ENCODE measurements at regions not wholly inside any gene's neighbourhood (a gene's known extent, or its start where the extent isn't known, plus 50 kb on each side); places are given as distances from the start of the nearest gene placed in this dataset.
"Not testable (repeated sequence)": the region's sequence is repeated elsewhere in the genome, so short reads cannot be mapped to it uniquely, and the experiment has no call there.

DNA sequence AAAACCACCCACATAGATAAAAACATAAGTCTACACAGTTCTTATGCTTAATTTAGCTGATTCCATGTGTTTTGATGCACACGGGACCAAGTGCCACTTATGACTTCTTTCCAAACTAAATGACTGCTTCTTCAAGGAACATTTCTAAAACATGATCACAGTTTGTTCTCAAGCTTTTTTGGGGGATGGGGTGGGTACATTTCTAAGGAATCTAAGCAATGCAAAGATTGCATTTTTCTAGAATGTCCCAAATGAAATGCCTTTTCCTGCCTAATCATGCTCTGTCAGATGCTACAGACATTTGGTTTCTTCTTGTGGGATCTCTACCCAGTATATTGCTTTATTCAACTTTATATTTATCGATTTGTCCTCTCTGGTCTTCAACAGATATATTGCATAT lies 496.8 kb upstream of the JAG1 start:
- DNase-seq (ENCODE audit: extremely low read depth, low read depth) = no peak
- TF ChIP-seq, protein P1, sequence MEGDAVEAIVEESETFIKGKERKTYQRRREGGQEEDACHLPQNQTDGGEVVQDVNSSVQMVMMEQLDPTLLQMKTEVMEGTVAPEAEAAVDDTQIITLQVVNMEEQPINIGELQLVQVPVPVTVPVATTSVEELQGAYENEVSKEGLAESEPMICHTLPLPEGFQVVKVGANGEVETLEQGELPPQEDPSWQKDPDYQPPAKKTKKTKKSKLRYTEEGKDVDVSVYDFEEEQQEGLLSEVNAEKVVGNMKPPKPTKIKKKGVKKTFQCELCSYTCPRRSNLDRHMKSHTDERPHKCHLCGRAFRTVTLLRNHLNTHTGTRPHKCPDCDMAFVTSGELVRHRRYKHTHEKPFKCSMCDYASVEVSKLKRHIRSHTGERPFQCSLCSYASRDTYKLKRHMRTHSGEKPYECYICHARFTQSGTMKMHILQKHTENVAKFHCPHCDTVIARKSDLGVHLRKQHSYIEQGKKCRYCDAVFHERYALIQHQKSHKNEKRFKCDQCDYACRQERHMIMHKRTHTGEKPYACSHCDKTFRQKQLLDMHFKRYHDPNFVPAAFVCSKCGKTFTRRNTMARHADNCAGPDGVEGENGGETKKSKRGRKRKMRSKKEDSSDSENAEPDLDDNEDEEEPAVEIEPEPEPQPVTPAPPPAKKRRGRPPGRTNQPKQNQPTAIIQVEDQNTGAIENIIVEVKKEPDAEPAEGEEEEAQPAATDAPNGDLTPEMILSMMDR (IDR thresholded peaks at IDR 0.05; ENCODE audit: low read depth, low read length) = no peak

DNA sequence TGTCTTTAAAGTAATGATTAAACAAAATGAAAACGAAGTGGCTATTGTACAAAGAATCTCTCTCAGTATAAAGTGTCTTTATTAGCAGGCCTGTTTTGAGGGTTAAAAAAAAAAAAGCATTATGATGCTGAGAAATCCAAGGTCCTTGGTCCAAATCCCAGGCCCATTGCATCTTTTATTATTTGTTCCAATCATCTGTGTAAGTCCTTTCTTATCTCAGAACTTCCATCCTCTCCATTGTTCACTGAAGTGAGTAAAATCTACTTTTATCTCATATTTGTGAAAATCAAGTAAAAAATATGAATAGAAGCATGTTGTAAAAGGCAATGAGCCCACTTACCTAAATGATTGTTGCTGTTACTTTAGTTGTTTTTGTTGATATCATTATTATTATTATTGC lies 499.1 kb upstream of the JAG1 start:
- DNase-seq (ENCODE audit: extremely low read depth, low read depth) = no peak
- TF ChIP-seq, protein P1 (IDR thresholded peaks at IDR 0.05; ENCODE audit: low read depth, low read length) = no peak

DNA sequence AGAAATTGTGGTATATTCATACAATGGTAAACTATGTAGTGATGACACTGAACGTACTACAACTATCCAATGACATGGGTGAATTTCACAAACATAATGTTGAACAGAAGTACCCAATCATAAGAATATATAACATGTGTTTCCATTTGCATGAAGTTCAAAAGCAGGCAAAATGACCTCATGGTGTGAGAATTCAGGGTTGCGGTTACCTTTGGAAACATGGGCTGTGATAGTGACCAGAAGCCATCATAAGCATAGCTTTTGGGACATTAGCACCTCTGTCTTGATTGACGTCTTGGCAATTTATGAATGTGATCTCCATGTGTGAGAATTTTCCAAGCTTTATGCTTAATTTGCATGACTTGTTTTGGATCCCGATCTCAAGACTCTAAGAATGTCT lies 500.1 kb upstream of the JAG1 start:
- TF ChIP-seq, protein P1 (IDR thresholded peaks at IDR 0.05; ENCODE audit: low read depth, low read length) = no peak
- DNase-seq (ENCODE audit: extremely low read depth, low read depth) = no peak

DNA sequence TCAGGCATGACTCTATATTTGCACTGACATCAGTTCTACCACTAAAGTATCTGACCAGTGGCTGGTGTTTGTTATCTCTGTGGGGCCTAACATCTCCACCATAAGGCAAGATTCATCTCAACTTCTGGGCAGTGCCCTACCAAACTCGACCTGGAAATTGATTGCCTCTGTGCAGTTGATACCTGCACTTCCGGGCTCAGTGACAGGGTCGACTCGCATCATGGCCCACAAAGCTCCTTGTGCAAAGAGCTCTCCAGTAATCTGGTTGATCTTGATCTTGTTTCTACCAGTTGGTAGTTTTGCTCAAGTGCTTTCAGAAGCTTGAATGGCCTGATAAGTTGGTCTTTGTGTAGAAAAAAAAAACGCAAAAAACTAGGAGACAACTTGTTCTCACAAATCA lies 501.1 kb upstream of the JAG1 start:
- TF ChIP-seq, protein P1 (IDR thresholded peaks at IDR 0.05; ENCODE audit: low read depth, low read length) = no peak

DNA sequence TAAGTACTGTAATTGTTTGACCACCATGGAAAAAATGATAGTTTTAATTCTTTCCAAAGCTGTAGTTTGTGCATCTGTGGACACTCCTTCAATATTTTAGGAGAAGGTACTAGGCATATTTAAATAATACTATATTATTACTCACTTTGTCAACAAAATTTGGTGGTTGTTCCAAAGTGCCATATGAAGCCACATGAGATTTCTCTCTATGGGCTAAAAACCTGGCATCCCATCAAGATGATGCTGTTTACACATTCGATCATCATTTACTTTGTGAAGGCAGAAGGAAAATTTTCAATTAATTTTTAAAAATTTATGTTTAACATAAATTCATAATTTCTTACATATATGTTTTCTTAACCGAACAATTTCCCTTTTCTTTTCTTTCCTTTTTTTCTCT lies 502.6 kb upstream of the JAG1 start:
- TF ChIP-seq, protein P1 (IDR thresholded peaks at IDR 0.05; ENCODE audit: low read depth, low read length) = no peak
- DNase-seq (ENCODE audit: extremely low read depth, low read depth) = no peak

More for the DNA sequence above, 501.1 kb upstream of the JAG1 start:
- DNase-seq (ENCODE audit: extremely low read depth, low read depth) = no peak

DNA sequence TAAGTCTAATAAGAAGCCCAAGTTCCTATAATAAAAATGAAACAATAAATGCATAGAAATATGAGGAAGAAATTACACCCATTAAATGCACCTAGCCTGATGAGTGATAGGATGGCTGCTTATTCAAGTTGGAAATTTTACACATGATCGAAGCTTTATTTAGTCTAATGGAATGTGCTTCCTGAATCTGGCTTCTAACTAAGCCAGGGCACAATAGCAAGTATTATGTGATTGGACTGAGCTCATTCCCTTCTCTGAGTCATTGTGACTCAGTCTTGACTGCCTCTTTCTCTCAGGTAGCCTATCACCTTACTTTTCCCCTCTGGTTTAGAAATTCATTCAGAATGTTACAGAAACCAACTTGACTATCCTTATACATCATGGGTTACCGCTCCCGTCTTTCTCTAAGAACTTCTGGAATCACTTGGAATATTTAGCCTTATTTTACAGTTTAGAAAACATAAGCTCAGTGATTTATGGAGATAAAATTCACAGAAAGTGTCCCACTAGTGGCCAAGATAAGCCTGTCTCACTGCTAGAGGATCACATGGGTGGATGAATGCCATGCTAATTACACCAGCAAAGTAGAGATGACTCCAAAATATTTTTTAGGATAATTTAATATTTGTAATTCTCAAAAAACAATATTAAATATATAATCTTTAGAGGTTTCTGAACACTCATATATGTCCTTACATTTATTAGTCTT lies 505.3 kb upstream of the JAG1 start:
- TF ChIP-seq, protein P1 (IDR thresholded peaks at IDR 0.05; ENCODE audit: low read depth, low read length) = no peak
- DNase-seq (ENCODE audit: extremely low read depth, low read depth) = no peak

DNA sequence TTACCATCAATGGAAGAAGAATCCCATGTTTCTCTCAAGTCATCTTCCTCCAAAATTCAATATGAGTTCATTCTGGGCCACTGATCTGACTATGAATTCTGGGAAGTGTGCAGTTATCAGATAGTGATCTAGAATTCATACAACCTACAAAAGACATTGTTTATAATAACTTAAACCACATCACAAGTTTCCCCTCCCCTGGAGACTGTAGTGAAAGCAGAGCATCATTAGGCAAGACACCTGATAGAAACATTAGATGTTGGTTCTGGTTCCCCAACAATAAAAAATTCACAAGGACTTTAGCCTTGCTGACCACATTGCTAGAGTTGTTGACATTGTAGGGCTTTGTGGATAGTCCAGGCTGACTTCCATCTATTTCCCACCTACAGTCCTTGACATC lies 506.4 kb upstream of the JAG1 start:
- DNase-seq (ENCODE audit: extremely low read depth, low read depth) = no peak
- TF ChIP-seq, protein P1 (IDR thresholded peaks at IDR 0.05; ENCODE audit: low read depth, low read length) = no peak

DNA sequence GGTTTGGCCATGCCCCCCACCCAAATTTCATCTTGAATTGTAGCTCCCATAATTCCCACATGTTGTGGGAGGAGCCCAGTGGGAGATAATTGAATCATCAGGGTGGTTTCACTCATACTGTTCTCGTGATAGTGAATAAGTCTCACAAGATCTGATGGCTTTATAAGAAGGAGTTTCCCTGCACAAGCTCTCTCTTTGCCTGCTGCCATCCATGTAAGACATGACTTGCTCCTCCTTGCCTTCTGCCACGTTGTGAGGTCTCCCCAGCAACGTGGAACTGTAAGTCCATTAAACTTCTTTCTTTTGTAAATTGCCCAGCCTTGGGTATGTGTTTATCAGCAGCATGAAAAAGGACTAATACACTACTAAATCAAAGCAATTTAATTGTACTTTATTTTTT lies 507.3 kb upstream of the JAG1 start:
- not testable (repeated sequence) for DNase-seq (ENCODE audit: extremely low read depth, low read depth)
